Upper lobe of left lung (tissue), 4 donors: ENCODE measurements at regions not wholly inside any gene's neighbourhood (a gene's known extent, or its start where the extent isn't known, plus 50 kb on each side); places are given as distances from the start of the nearest gene placed in this dataset.

ENCODE experiments used
- CTCF ChIP-seq, 6 experiments: fragments of 450-650 bp in 4 of 6; fragments of 200-600 bp in 2 of 6; sonication (generic) in 2 of 6; IDR thresholded peaks; one replicate each; pipeline ENCODE4 v1.5.1; 2016 to 2019; ENCODE audit warnings: antibody characterized with exemption in 6 of 6
- POLR2A ChIP-seq, 4 donors: fragments of 450-650 bp; IDR thresholded peaks; one replicate each; pipeline ENCODE4 v1.5.1; 2016 to 2017; ENCODE audit warnings: antibody characterized with exemption in 4 of 4, mild to moderate bottlenecking in 2 of 4
- POLR2AphosphoS5 ChIP-seq, 2 donors: sonication (generic); formaldehyde crosslinking; IDR thresholded peaks; one replicate each; pipeline ENCODE4 v1.5.1; 2017; ENCODE audit warnings: antibody characterized with exemption in 2 of 2

- TF ChIP-seq CTCF (IDR thresholded peaks at IDR 0.05) (no peak), POLR2AphosphoS5 (IDR thresholded peaks at IDR 0.05) (no peak), POLR2A (IDR thresholded peaks at IDR 0.05) (no peak)
These were observed 70.8 kb upstream of the FSHR start for GRCh38 chr2:49225126-49225525.
